ENCODE measurements at regions not wholly inside any gene's neighbourhood (a gene's known extent, or its start where the extent isn't known, plus 50 kb on each side); places are given as distances from the start of the nearest gene placed in this dataset.

- Histone ChIP-seq H3K27ac (ENCODE audit: low read length) (no peak overlapping the region), H3K9ac (ENCODE audit: low read length) (no peak overlapping the region), H3K4me2 (ENCODE audit: low read length) (no peak overlapping the region), H3K4me3 (ENCODE audit: low read length) (no peak overlapping the region), H3K27me3 (ENCODE audit: low read depth, low read length) (no peaks in the 10 kb centered on the region), H3K36me3 (replicated peaks; ENCODE audit: low read depth, low read length) (no peaks in the 10 kb centered on the region), H4K20me1 (ENCODE audit: insufficient read depth, low read length) (no peaks in the 10 kb centered on the region), H3K9me3 (ENCODE audit: insufficient read depth, low read length) (0 out of 2 replicates have a peak, but pooled peaks cover 3% of the 10 kb centered on the region), H3K79me2 (ENCODE audit: low read length) (no peaks in the 10 kb centered on the region), H3K4me1 (ENCODE audit: low read length) (no peaks in the 10 kb centered on the region), H2AFZ (ENCODE audit: low read depth, low read length) (no peak overlapping the region)
- TF ChIP-seq EZH2phosphoT487 (IDR thresholded peaks at IDR 0.05; ENCODE audit: low read depth) (no peak), CTCF (IDR thresholded peaks at IDR 0.05; ENCODE audit: low read depth, low read length) (no peak)
These were observed 523.9 kb downstream of the FOXG1 start for GRCh38 chr14:29290441-29290840.

GRCh38 chr14:29299372-29299771, 532.8 kb downstream of the FOXG1 start:
- TF ChIP-seq CTCF (IDR thresholded peaks at IDR 0.05; ENCODE audit: low read depth, low read length) (no peak), EZH2phosphoT487 (IDR thresholded peaks at IDR 0.05; ENCODE audit: low read depth) (no peak)
- Histone ChIP-seq H3K9me3 (ENCODE audit: insufficient read depth, low read length) (0 out of 2 replicates have a peak, but pooled peaks cover 3% of the 10 kb centered on the region), H3K9ac (ENCODE audit: low read length) (no peak overlapping the region), H3K27me3 (ENCODE audit: low read depth, low read length) (no peaks in the 10 kb centered on the region), H2AFZ (ENCODE audit: low read depth, low read length) (no peak overlapping the region), H3K4me1 (ENCODE audit: low read length) (no peaks in the 10 kb centered on the region), H3K27ac (ENCODE audit: low read length) (no peak overlapping the region), H3K4me3 (ENCODE audit: low read length) (no peak overlapping the region), H3K36me3 (replicated peaks; ENCODE audit: low read depth, low read length) (no peaks in the 10 kb centered on the region), H3K4me2 (ENCODE audit: low read length) (no peak overlapping the region), H4K20me1 (ENCODE audit: insufficient read depth, low read length) (no peaks in the 10 kb centered on the region), H3K79me2 (ENCODE audit: low read length) (no peaks in the 10 kb centered on the region)

GRCh38 chr14:29301571-29301970, 535.0 kb downstream of the FOXG1 start:
- TF ChIP-seq CTCF (IDR thresholded peaks at IDR 0.05; ENCODE audit: low read depth, low read length) (no peak), EZH2phosphoT487 (IDR thresholded peaks at IDR 0.05; ENCODE audit: low read depth) (no peak)
- no peak overlapping the region for H2AFZ ChIP-seq (ENCODE audit: low read depth, low read length)
- H3K27ac ChIP-seq (ENCODE audit: low read length): no peak overlapping the region
- no peaks in the 10 kb centered on the region for H4K20me1 ChIP-seq (ENCODE audit: insufficient read depth, low read length)
- H3K79me2 ChIP-seq (ENCODE audit: low read length): no peaks in the 10 kb centered on the region
- no peaks in the 10 kb centered on the region for H3K9me3 ChIP-seq (ENCODE audit: insufficient read depth, low read length)
- H3K4me3 ChIP-seq (ENCODE audit: low read length): no peak overlapping the region
- no peak overlapping the region for H3K4me2 ChIP-seq (ENCODE audit: low read length)
- no peaks in the 10 kb centered on the region for H3K36me3 ChIP-seq (replicated peaks; ENCODE audit: low read depth, low read length)
- H3K4me1 ChIP-seq (ENCODE audit: low read length): no peaks in the 10 kb centered on the region
- H3K9ac ChIP-seq (ENCODE audit: low read length): no peak overlapping the region
- H3K27me3 ChIP-seq (ENCODE audit: low read depth, low read length): no peaks in the 10 kb centered on the region

GRCh38 chr14:29310210-29310609, 543.6 kb downstream of the FOXG1 start:
- no peaks in the 10 kb centered on the region for H3K4me1 ChIP-seq (ENCODE audit: low read length)
- no peak for TF ChIP-seq EZH2phosphoT487 (IDR thresholded peaks at IDR 0.05; ENCODE audit: low read depth)
- no peak for TF ChIP-seq CTCF (IDR thresholded peaks at IDR 0.05; ENCODE audit: low read depth, low read length)
- H3K27me3 ChIP-seq (ENCODE audit: low read depth, low read length): no peaks in the 10 kb centered on the region
- H3K9me3 ChIP-seq (ENCODE audit: insufficient read depth, low read length): no peaks in the 10 kb centered on the region
- no peaks in the 10 kb centered on the region for H4K20me1 ChIP-seq (ENCODE audit: insufficient read depth, low read length)
- H3K79me2 ChIP-seq (ENCODE audit: low read length): no peaks in the 10 kb centered on the region
- no peak overlapping the region for H3K27ac ChIP-seq (ENCODE audit: low read length)
- H3K36me3 ChIP-seq (replicated peaks; ENCODE audit: low read depth, low read length): no peaks in the 10 kb centered on the region
- no peak overlapping the region for H3K4me3 ChIP-seq (ENCODE audit: low read length)
- H3K9ac ChIP-seq (ENCODE audit: low read length): no peak overlapping the region
- H2AFZ ChIP-seq (ENCODE audit: low read depth, low read length): no peak overlapping the region
- H3K4me2 ChIP-seq (ENCODE audit: low read length): no peak overlapping the region

Data from OCI-LY3 (cell line).